ENCODE measurements at regions not wholly inside any gene's neighbourhood (a gene's known extent, or its start where the extent isn't known, plus 50 kb on each side); places are given as distances from the start of the nearest gene placed in this dataset.
"Not testable (repeated sequence)": the region's sequence is repeated elsewhere in the genome, so short reads cannot be mapped to it uniquely, and the experiment has no call there.

GRCh38 chr5:143629871-143630659, 181.9 kb upstream of the HMHB1 start:
- no peak for DNase-seq (ENCODE audit: low read depth)

GRCh38 chr5:143625048-143625447, 186.9 kb upstream of the HMHB1 start:
- DNase-seq (ENCODE audit: low read depth), result not testable (repeated sequence)

DNA sequence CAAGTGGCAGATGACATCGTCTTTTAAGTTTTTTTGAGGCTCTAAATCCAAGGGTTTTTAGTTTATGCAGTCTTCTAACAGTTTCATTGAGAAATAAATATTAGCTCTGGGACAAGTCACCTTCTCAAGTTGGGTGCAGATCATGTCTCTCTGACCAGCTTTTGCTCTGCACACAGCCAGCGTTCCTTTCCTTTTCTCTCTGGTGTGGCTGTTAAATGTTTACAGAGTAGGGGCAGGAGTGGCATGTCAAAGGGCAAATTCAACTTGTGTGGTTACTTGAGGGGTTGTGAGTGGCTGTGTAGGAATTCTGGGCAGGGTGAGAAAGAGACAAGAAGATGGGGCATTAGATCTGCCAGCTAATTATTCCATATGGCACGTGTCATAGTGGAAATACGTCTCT, 187.5 kb upstream of the HMHB1 start:
- DNase-seq (ENCODE audit: low read depth), result no peak

GRCh38 chr5:143619040-143619439, 192.9 kb upstream of the HMHB1 start:
- DNase-seq (ENCODE audit: low read depth), result no peak

- DNase-seq (ENCODE audit: low read depth), result no peak
Observed at GRCh38 chr5:143618141-143618540, 193.8 kb upstream of the HMHB1 start.

DNA sequence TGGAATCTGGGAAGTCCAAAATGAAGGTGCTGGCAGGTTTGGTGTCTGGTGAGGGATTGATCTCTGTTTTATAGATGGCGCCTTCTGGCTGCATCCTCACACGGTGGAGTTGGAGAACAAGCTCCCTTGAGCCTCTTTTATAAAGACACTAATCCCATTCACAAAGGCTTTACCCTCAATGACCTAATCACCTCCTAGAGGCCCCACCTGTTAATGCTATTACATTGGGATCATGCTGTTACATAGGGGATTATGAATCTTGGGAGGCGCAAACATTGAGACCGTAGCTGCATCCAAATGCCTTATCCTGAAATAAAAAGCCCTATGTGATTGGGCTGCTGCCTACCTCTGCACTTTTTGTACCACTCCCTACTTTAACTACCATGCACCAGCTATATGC, 197.1 kb upstream of the HMHB1 start:
- DNase-seq (ENCODE audit: low read depth), result no peak

- DNase-seq (ENCODE audit: low read depth), result no peak
Observed at GRCh38 chr5:143613329-143613728, 198.6 kb upstream of the HMHB1 start.

GRCh38 chr5:143610946-143611345, 201.0 kb upstream of the HMHB1 start:
- DNase-seq (ENCODE audit: low read depth), result no peak

GRCh38 chr5:143606043-143606752, 202.7 kb upstream of the NR3C1 start:
- DNase-seq (ENCODE audit: low read depth), result no peak

- DNase-seq (ENCODE audit: low read depth), result no peak
Observed at GRCh38 chr5:143605403-143606005, 202.0 kb upstream of the NR3C1 start.

GRCh38 chr5:143601917-143602333, 198.4 kb upstream of the NR3C1 start:
- DNase-seq (ENCODE audit: low read depth), result no peak

DNA sequence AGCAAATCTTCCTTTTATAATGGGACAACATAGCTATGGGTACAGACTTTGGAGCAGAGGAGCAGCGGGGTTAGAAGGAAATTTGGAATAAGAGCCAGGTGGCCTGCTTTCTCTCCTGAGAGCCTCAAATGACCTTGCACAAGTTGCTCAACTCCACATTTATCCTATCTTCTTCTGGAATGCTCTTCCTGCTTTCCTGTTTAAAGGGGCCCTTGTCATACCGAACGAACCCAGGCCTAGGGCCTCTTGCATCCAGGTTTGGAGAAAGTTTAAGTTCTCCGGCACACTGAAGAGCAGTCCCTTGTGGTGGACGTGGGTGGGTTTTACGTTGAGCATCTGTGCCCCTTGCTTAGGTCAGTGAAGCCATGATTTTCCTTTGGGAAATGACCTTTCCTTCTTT, 197.9 kb upstream of the NR3C1 start:
- no peak for DNase-seq (ENCODE audit: low read depth)

- DNase-seq (ENCODE audit: low read depth), result no peak
Observed at GRCh38 chr5:143600396-143601075, 197.1 kb upstream of the NR3C1 start.

GRCh38 chr5:143599474-143599873, 196.0 kb upstream of the NR3C1 start:
- DNase-seq (ENCODE audit: low read depth), result no peak

DNA sequence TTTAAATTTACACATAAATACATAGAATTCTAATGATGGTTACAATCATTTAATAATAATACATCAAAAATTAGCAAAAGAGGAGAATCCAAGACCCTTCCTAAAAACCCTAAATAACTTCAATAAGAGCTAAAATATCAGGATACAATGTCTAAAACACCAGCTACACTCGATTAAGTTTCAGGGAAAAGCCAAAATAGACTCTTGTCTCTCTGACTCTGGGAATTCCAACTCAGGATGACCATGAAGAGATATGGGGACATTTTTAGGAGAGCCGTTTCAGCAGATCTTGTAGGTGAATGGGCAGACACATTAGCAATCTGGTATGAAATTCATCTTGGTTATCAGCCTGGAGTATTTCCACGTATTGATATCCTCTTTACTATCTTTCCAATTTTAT, 193.3 kb upstream of the NR3C1 start:
- no peak for DNase-seq (ENCODE audit: low read depth)

DNA sequence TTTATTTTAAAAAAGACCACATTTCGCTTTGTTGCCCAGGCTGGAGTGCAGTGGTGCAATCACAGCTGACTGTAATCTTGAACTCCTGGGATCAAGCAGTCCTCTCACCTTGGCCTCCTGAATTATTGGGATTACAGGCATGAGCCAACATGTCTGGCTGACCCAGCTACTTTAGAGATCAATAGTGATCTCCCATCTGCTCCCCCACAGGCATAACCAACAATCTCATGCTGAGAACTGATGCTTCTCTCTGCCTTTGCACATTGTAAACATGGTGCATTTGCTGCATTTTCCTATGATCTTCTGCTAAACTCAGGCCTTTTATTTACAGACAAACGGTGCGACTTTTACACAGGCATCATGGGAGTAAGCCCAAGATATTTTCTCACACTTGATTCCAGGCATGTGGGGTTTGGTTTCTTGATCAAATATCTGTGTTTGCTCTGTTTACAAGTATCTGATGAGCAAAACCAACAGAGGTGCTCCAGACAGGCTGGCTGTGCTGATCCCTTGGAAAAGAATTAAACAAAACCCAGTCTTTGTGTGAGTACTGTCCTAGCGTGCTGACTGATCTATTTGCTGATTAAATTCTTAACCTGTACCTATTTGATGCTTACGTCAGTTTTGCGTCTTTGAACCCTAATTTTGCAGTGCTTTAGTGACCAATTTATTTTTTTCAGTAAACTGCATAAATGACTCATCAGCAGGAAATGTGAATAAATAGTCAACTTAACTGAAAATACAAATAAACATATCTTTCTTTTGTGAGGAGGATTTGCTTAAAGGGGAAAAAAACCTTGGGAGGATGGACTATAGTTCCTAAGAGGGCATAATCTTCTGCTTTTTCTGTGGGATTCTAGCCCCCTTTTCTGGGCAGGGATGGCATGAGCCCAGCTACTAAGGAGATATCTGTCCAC, 191.7 kb upstream of the NR3C1 start:
- DNase-seq (ENCODE audit: low read depth), result no peak

GRCh38 chr5:143593723-143594122, 190.2 kb upstream of the NR3C1 start:
- DNase-seq (ENCODE audit: low read depth), result no peak

DNA sequence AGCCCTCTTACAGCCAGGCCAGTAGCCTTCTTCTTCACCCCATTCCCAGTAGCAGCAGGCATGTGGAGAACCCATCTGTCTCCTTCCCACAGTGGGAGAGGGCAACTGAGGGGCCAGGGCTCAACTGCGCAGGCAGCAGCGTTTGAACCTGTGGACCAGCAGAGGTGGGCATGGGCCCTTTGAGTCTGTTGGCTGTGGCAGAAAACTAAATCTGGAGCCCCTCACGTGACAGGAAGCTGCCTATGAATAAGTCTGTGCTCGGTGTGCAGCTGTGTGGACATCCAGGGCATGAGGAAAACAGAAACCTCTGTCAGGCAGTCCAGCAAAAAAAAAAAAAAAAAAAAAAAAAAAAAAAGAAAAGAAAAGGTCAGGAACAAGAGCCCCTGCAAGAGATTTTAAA, 189.2 kb upstream of the NR3C1 start:
- DNase-seq (ENCODE audit: low read depth), result no peak

- DNase-seq (ENCODE audit: low read depth), result no peak
Observed at GRCh38 chr5:143588933-143589662, 185.6 kb upstream of the NR3C1 start.

GRCh38 chr5:143588121-143588520, 184.6 kb upstream of the NR3C1 start:
- not testable (repeated sequence) for DNase-seq (ENCODE audit: low read depth)

All from HS-27A (cell line).